ENCODE measurements at regions not wholly inside any gene's neighbourhood (a gene's known extent, or its start where the extent isn't known, plus 50 kb on each side); places are given as distances from the start of the nearest gene placed in this dataset.
A peak's percentile ranks its signal among the peaks of the same experiment; 100 is the strongest.

- Mint-ChIP-seq H3K36me3 (no peaks in the 10 kb centered on the region), H3K4me1 (no peaks in the 10 kb centered on the region), H3K27ac (no peak overlapping the region), H3K9me3 (peaks cover 0 to 7% (median 2%) of the 10 kb centered on the region in 7 donors), H3K4me3 (no peak overlapping the region), H3K27me3 (no peaks in the 10 kb centered on the region)
- DNase-seq (no peak), ATAC-seq (ENCODE audit: low read depth in 2 of 2) (no peak)
Observed at GRCh38 chr1:81149649-81150325, 650.9 kb upstream of the ADGRL2 start.

GRCh38 chr1:81144240-81144825 is 656.4 kb upstream of the ADGRL2 start:
- Mint-ChIP-seq H3K9me3 (peaks cover 0 to 5% (median 1%) of the 10 kb centered on the region in 7 donors), H3K36me3 (no peaks in the 10 kb centered on the region), H3K4me1 (no peaks in the 10 kb centered on the region), H3K27ac (no peak overlapping the region), H3K4me3 (no peak overlapping the region), H3K27me3 (no peaks in the 10 kb centered on the region)
- no peak for ATAC-seq (ENCODE audit: low read depth in 2 of 2)
- DNase-seq: no peak

GRCh38 chr1:81142099-81142826 is 658.5 kb upstream of the ADGRL2 start:
- ATAC-seq (ENCODE audit: low read depth in 2 of 2): no peak
- Mint-ChIP-seq H3K9me3 (peaks cover 0 to 3% (median 0%) of the 10 kb centered on the region in 7 donors), H3K27me3 (no peaks in the 10 kb centered on the region), H3K4me3 (no peak overlapping the region), H3K27ac (no peak overlapping the region), H3K4me1 (no peaks in the 10 kb centered on the region), H3K36me3 (no peaks in the 10 kb centered on the region)
- DNase-seq: no peak

GRCh38 chr1:81135524-81135923 is 665.2 kb upstream of the ADGRL2 start:
- ATAC-seq (ENCODE audit: low read depth in 2 of 2) (no peak), DNase-seq (no peak)
- Mint-ChIP-seq H3K27ac (peak overlapping the region in 1 of 6 donors; percentile 84), H3K36me3 (no peaks in the 10 kb centered on the region), H3K27me3 (no peaks in the 10 kb centered on the region), H3K4me1 (no peaks in the 10 kb centered on the region), H3K4me3 (no peak overlapping the region), H3K9me3 (peaks cover 0 to 4% (median 0%) of the 10 kb centered on the region in 7 donors)

GRCh38 chr1:81129776-81130175 is 671.0 kb upstream of the ADGRL2 start:
- no peak overlapping the region for H3K4me3 Mint-ChIP-seq
- H3K27me3 Mint-ChIP-seq: no peaks in the 10 kb centered on the region
- H3K4me1 Mint-ChIP-seq: no peaks in the 10 kb centered on the region
- H3K27ac Mint-ChIP-seq: no peak overlapping the region
- peaks cover 0 to 9% (median 0%) of the 10 kb centered on the region in 7 donors for H3K9me3 Mint-ChIP-seq
- ATAC-seq (ENCODE audit: low read depth in 2 of 2): no peak
- DNase-seq: no peak
- no peaks in the 10 kb centered on the region for H3K36me3 Mint-ChIP-seq

GRCh38 chr1:81129366-81129765 is 671.4 kb upstream of the ADGRL2 start:
- Mint-ChIP-seq H3K4me1 (no peaks in the 10 kb centered on the region), H3K4me3 (no peak overlapping the region), H3K9me3 (peaks cover 0 to 9% (median 0%) of the 10 kb centered on the region in 7 donors), H3K36me3 (no peaks in the 10 kb centered on the region), H3K27me3 (no peaks in the 10 kb centered on the region), H3K27ac (no peak overlapping the region)
- DNase-seq: no peak
- ATAC-seq (ENCODE audit: low read depth in 2 of 2): no peak

- no peaks in the 10 kb centered on the region for H3K4me1 Mint-ChIP-seq
Observed at GRCh38 chr1:81128079-81128478, 672.7 kb upstream of the ADGRL2 start.

GRCh38 chr1:81126989-81127581 is 673.6 kb upstream of the ADGRL2 start:
- DNase-seq (no peak), ATAC-seq (ENCODE audit: low read depth in 2 of 2) (no peak)
- no peak overlapping the region for H3K4me3 Mint-ChIP-seq
- H3K4me1 Mint-ChIP-seq: no peaks in the 10 kb centered on the region
- H3K27ac Mint-ChIP-seq: no peak overlapping the region
- no peaks in the 10 kb centered on the region for H3K36me3 Mint-ChIP-seq
- H3K27me3 Mint-ChIP-seq: no peaks in the 10 kb centered on the region
- peaks cover 0 to 13% (median 0%) of the 10 kb centered on the region in 7 donors for H3K9me3 Mint-ChIP-seq

More at GRCh38 chr1:81128079-81128478, 672.7 kb upstream of the ADGRL2 start:
- H3K36me3 Mint-ChIP-seq: no peaks in the 10 kb centered on the region
- DNase-seq (no peak), ATAC-seq (ENCODE audit: low read depth in 2 of 2) (no peak)
- no peaks in the 10 kb centered on the region for H3K27me3 Mint-ChIP-seq
- no peak overlapping the region for H3K27ac Mint-ChIP-seq
- H3K9me3 Mint-ChIP-seq: peaks cover 0 to 13% (median 0%) of the 10 kb centered on the region in 7 donors
- no peak overlapping the region for H3K4me3 Mint-ChIP-seq

- DNase-seq (no peak), ATAC-seq (ENCODE audit: low read depth in 2 of 2) (no peak)
- no peaks in the 10 kb centered on the region for H3K36me3 Mint-ChIP-seq
- no peak overlapping the region for H3K27ac Mint-ChIP-seq
- peaks cover 0 to 13% (median 0%) of the 10 kb centered on the region in 7 donors for H3K9me3 Mint-ChIP-seq
- H3K27me3 Mint-ChIP-seq: no peaks in the 10 kb centered on the region
- no peak overlapping the region for H3K4me3 Mint-ChIP-seq
- H3K4me1 Mint-ChIP-seq: no peaks in the 10 kb centered on the region
Observed at GRCh38 chr1:81125672-81126071, 675.1 kb upstream of the ADGRL2 start.

- Mint-ChIP-seq H3K36me3 (no peaks in the 10 kb centered on the region), H3K27me3 (no peaks in the 10 kb centered on the region), H3K9me3 (peaks cover 0 to 5% (median 0%) of the 10 kb centered on the region in 7 donors), H3K4me3 (no peak overlapping the region), H3K4me1 (no peaks in the 10 kb centered on the region), H3K27ac (no peak overlapping the region)
- no peak for DNase-seq
- no peak for ATAC-seq (ENCODE audit: low read depth in 2 of 2)
Observed at GRCh38 chr1:81121306-81121705, 679.4 kb upstream of the ADGRL2 start.

- Mint-ChIP-seq H3K4me3 (no peak overlapping the region), H3K27me3 (no peaks in the 10 kb centered on the region), H3K4me1 (no peaks in the 10 kb centered on the region), H3K27ac (no peak overlapping the region), H3K9me3 (peaks cover 0 to 8% (median 0%) of the 10 kb centered on the region in 7 donors), H3K36me3 (no peaks in the 10 kb centered on the region)
- ATAC-seq (ENCODE audit: low read depth in 2 of 2) (no peak), DNase-seq (no peak)
Observed at GRCh38 chr1:81119319-81119718, 681.4 kb upstream of the ADGRL2 start.

GRCh38 chr1:81118550-81118949 is 682.2 kb upstream of the ADGRL2 start:
- Mint-ChIP-seq H3K4me3 (no peak overlapping the region), H3K36me3 (no peaks in the 10 kb centered on the region), H3K27me3 (no peaks in the 10 kb centered on the region), H3K27ac (no peak overlapping the region), H3K4me1 (no peaks in the 10 kb centered on the region), H3K9me3 (peaks cover 0 to 8% (median 0%) of the 10 kb centered on the region in 7 donors)
- ATAC-seq (ENCODE audit: low read depth in 2 of 2) (no peak), DNase-seq (no peak)

GRCh38 chr1:81115422-81115821 is 685.3 kb upstream of the ADGRL2 start:
- no peaks in the 10 kb centered on the region for H3K4me1 Mint-ChIP-seq
- no peak for ATAC-seq (ENCODE audit: low read depth in 2 of 2)

More at GRCh38 chr1:81115422-81115821, 685.3 kb upstream of the ADGRL2 start:
- no peak overlapping the region for H3K27ac Mint-ChIP-seq
- H3K4me3 Mint-ChIP-seq: no peak overlapping the region
- DNase-seq: no peak
- no peaks in the 10 kb centered on the region for H3K27me3 Mint-ChIP-seq
- H3K36me3 Mint-ChIP-seq: no peaks in the 10 kb centered on the region
- peaks cover 0 to 8% (median 0%) of the 10 kb centered on the region in 7 donors for H3K9me3 Mint-ChIP-seq
